Bronchial epithelial cell (primary cell): ENCODE measurements at regions not wholly inside any gene's neighbourhood (a gene's known extent, or its start where the extent isn't known, plus 50 kb on each side); places are given as distances from the start of the nearest gene placed in this dataset.

ENCODE experiments used
- DNase-seq: peaks from one replicate; pipeline ENCODE4 v3.0.0-alpha.2; 2010; ENCODE audit warnings: low read depth
- FAIRE-seq: peaks from 2 replicates; lab custom pipeline; 2011; peaks lifted over from hg19 to GRCh38; lab: Jason Lieb, UNC
- H3K27me3 ChIP-seq: 2 replicates; pipeline ENCODE4 v1.5.1; 2011; ENCODE audit warnings: low read length; ENCODE audit not compliant: control insufficient read depth, insufficient read depth
- H3K36me3 ChIP-seq: 2 replicates; pipeline ENCODE4 v1.5.1; 2011; ENCODE audit warnings: low read length; ENCODE audit not compliant: control insufficient read depth, insufficient read depth
- H3K4me3 ChIP-seq: 2 replicates; pipeline ENCODE4 v1.5.1; 2011; ENCODE audit warnings: mild to moderate bottlenecking, low read depth, low read length, control low read depth
- TF ChIP-seq, protein P1 (sequence below): IDR thresholded peaks from 2 replicates; pipeline ENCODE4 v1.5.1; 2011; ENCODE audit warnings: mild to moderate bottlenecking, moderate library complexity, low read length, control low read depth, inconsistent platforms; ENCODE audit not compliant: insufficient read depth, severe bottlenecking

DNA sequence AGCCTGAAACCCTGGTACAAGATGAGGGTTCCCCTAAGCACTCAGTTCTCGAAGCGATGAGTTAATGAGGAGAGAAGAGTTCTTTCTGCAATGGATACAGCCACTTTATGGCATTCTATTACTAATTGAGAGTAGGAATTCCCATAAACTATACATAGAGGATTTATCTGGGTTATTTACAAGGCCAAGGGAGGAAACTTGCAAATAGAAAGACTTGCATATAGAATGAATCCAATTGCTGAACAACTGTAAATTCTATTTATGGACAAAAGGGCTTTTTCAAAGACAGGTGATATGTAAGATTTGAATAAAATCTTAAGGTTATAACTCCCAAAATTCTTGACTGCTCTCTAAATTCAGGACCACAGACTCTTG, 182.2 kb downstream of the PPARGC1A start:
- TF ChIP-seq, protein P1, sequence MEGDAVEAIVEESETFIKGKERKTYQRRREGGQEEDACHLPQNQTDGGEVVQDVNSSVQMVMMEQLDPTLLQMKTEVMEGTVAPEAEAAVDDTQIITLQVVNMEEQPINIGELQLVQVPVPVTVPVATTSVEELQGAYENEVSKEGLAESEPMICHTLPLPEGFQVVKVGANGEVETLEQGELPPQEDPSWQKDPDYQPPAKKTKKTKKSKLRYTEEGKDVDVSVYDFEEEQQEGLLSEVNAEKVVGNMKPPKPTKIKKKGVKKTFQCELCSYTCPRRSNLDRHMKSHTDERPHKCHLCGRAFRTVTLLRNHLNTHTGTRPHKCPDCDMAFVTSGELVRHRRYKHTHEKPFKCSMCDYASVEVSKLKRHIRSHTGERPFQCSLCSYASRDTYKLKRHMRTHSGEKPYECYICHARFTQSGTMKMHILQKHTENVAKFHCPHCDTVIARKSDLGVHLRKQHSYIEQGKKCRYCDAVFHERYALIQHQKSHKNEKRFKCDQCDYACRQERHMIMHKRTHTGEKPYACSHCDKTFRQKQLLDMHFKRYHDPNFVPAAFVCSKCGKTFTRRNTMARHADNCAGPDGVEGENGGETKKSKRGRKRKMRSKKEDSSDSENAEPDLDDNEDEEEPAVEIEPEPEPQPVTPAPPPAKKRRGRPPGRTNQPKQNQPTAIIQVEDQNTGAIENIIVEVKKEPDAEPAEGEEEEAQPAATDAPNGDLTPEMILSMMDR = no peak
- DNase-seq = no peak
- no peaks in the 10 kb centered on the region for H3K27me3 ChIP-seq

DNA sequence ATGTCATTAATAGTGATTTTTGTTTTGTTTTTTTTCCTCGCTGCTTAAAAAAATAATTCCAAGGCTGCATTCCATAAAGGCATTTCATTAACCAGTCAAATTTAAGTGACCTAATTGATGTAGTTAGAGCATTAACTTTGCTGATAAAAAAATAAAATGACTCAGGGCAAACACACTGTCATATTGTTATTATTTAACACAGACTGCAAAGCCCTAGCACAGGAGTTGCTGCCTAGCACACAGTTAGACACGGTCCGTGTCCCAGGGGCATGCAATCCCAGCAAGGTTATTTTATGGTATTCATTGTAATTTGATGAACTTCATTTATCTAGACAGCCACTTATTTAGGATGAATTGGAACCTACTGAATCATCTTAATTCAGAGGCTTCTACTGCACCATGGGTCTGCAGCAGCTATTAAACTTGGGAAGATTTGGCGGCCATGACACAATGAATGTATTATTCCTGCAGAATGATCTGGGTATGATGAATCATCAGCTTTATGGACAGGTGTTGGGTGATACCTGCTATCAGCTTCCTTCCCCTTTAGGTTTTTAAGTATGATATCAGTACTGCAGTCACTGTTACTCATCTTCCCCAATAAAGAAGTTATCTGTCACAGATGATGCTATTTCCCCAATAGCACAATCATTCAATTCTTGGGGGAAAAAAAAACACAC, 182.7 kb downstream of the PPARGC1A start:
- no peak for DNase-seq
- Histone ChIP-seq H3K27me3 (no peaks in the 10 kb centered on the region), H3K36me3 (no peaks in the 10 kb centered on the region), H3K4me3 (no peak overlapping the region)
- no peak for FAIRE-seq
- TF ChIP-seq, protein P1 = no peak

More for the DNA sequence above, 182.2 kb downstream of the PPARGC1A start:
- Histone ChIP-seq H3K4me3 (no peak overlapping the region), H3K36me3 (no peaks in the 10 kb centered on the region)
- FAIRE-seq = no peak

DNA sequence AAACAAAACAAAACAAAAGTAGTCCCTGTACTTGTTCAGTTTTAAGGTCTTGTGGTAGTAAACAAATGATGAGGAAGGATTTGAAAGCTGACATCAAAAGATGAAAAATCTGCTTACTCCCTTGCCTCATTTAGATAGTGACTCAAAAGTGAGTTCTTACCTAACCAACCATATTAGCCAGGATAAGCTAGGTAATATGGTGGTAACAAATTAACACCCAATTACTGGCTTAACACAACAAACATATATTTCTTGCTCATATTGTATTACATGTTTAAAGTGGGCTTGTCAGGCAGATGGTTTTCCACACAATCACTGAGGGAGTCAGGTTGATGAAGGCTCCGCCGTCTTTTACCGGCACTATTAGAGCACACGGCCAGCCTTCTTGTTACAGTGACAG, 189.7 kb downstream of the PPARGC1A start:
- TF ChIP-seq, protein P1 = no peak
- Histone ChIP-seq H3K27me3 (no peaks in the 10 kb centered on the region), H3K36me3 (no peaks in the 10 kb centered on the region), H3K4me3 (no peak overlapping the region)
- no peak for FAIRE-seq
- no peak for DNase-seq

DNA sequence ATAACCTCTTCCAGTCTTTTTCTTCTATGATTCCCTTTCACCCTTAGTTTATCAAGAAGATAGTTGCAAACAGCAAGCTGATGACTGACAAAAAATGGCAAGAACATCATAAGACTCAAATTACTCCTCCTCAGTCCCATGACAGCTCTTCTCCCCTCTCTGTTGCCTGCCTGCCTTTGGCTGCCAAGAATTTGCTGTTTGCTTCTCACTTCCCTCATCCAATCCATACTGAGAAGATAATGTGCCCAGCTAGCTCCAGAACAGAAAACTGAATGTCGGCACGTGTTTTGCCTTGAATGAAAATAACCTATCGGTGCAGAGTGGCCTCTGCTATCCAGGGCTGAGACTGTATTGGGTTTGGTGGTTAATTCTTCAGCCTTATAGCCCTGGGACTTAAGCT, 192.1 kb downstream of the PPARGC1A start:
- Histone ChIP-seq H3K27me3 (no peaks in the 10 kb centered on the region), H3K36me3 (no peaks in the 10 kb centered on the region), H3K4me3 (no peak overlapping the region)
- FAIRE-seq = no peak
- TF ChIP-seq, protein P1 = no peak
- no peak for DNase-seq

DNA sequence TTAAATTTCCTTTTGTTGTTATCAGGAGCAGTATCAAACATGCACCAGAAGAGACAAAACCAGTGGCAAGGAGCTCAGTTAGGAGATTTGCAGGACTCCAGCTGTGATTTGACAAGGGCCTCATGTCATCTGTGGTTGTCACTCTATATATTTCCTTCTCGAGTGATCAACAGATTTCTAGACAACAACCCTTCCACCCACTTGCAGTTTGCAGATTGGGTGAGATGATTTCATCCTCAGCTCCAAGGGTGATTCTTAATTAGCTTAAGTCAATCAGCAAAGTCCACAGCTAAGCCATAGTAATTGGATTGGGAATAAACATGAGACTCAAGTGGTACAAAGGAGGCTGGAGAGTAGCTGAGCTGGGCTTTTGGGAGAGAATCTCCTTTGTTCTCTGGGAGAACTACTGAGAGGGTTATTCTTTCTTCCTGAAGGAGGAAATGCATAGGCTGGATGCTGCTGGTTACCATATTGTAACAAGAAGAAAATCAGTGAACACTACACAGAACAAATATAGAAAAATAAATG, 192.8 kb downstream of the PPARGC1A start:
- Histone ChIP-seq H3K27me3 (no peaks in the 10 kb centered on the region), H3K36me3 (no peaks in the 10 kb centered on the region), H3K4me3 (no peak overlapping the region)
- DNase-seq (no peak), FAIRE-seq (no peak)
- TF ChIP-seq, protein P1 = no peak
